ENCODE measurements at regions not wholly inside any gene's neighbourhood (a gene's known extent, or its start where the extent isn't known, plus 50 kb on each side); places are given as distances from the start of the nearest gene placed in this dataset.

- TF ChIP-seq CTCF (IDR thresholded peaks at IDR 0.05) (no peak), POLR2AphosphoS5 (IDR thresholded peaks at IDR 0.05; ENCODE audit: low read depth, low read length) (no peak)
Observed at GRCh38 chr5:155150012-155150411, 136.5 kb downstream of the KIF4B start.
